Left lung (tissue), 4 donors: ENCODE measurements at regions not wholly inside any gene's neighbourhood (a gene's known extent, or its start where the extent isn't known, plus 50 kb on each side); places are given as distances from the start of the nearest gene placed in this dataset.

Experiments
- ATAC-seq: fragments of 200-7000 bp; cut with Tn5 transposase; one replicate; pipeline ENCODE4 v1.9.1; 2020; ENCODE audit warnings: moderate library complexity
- DNase-seq, 4 donors: peaks; one replicate each; pipeline ENCODE4 v3.0.0-alpha.2; 2013 to 2020
- H3K27ac ChIP-seq, 2 donors: fragments of 200-600 bp; sonication (generic) in 1 of 2; one replicate each; pipeline versions ENCODE4 v1.5.0 to v1.8.0; 2020 to 2021
- H3K27me3 ChIP-seq, 2 donors: fragments of 200-600 bp; sonication (generic) in 1 of 2; one replicate each; pipeline versions ENCODE4 v1.5.0 to v1.8.0; 2020 to 2021
- H3K36me3 ChIP-seq, 2 donors: fragments of 200-600 bp; sonication (generic) in 1 of 2; one replicate each; pipeline versions ENCODE4 v1.5.0 to v1.8.0; 2020 to 2021
- H3K4me1 ChIP-seq, 2 donors: fragments of 200-600 bp; one replicate each; pipeline ENCODE4 v1.8.0; 2021
- H3K4me3 ChIP-seq, 2 donors: fragments of 200-600 bp; sonication (generic) in 1 of 2; one replicate each; pipeline versions ENCODE4 v1.5.0 to v1.8.0; 2020 to 2021; ENCODE audit warnings: mild to moderate bottlenecking in 1 of 2
- H3K9me3 ChIP-seq, 2 donors: fragments of 200-600 bp; sonication (generic) in 1 of 2; one replicate each; pipeline versions ENCODE4 v1.5.0 to v1.8.0; 2020 to 2021
- CTCF ChIP-seq, 2 donors: fragments of 200-600 bp; sonication (generic) in 1 of 2; IDR thresholded peaks; one replicate each; pipeline versions ENCODE4 v1.5.0 to v1.8.0; 2021; ENCODE audit warnings: antibody characterized with exemption in 2 of 2
- intact Hi-C, 2 donors: fragments of 100-400 bp; cut with DNase I; formaldehyde crosslinking; loops; one replicate each; pipeline versions ENCODE4 v1.11.2 to v1.14.2; 2022
- donor health status: DM: no; HTN: yes; CAD: no.
- donor health status: DM: no; HTN: no; CAD: no.

GRCh38 chr1:232470711-232471110 is 159.2 kb downstream of the SIPA1L2 start:
- no peak for ATAC-seq
- DNase-seq = no peak
- intact Hi-C loops = no loop called here
- no peaks in the 10 kb centered on the region for H3K9me3 ChIP-seq
- no peak overlapping the region for H3K27ac ChIP-seq
- peaks cover 0 to 36% of the 10 kb centered on the region in 2 donors for H3K36me3 ChIP-seq
- no peak overlapping the region for H3K4me3 ChIP-seq
- H3K4me1 ChIP-seq = no peaks in the 10 kb centered on the region
- H3K27me3 ChIP-seq = no peaks in the 10 kb centered on the region
- TF ChIP-seq CTCF (IDR thresholded peaks at IDR 0.05) = no peak

- DNase-seq (no peak), ATAC-seq (no peak)
- TF ChIP-seq CTCF (IDR thresholded peaks at IDR 0.05) = no peak
- H3K4me3 ChIP-seq = no peak overlapping the region
- no peaks in the 10 kb centered on the region for H3K9me3 ChIP-seq
- H3K27me3 ChIP-seq = no peaks in the 10 kb centered on the region
- intact Hi-C loops = no loop called here
- no peak overlapping the region for H3K27ac ChIP-seq
- H3K36me3 ChIP-seq = peaks cover 0 to 50% of the 10 kb centered on the region in 2 donors
- no peaks in the 10 kb centered on the region for H3K4me1 ChIP-seq
Observed at GRCh38 chr1:232468249-232468648, 161.7 kb downstream of the SIPA1L2 start.

GRCh38 chr1:232467073-232467760 is 162.7 kb downstream of the SIPA1L2 start:
- intact Hi-C loops = no loop called here
- no peaks in the 10 kb centered on the region for H3K27me3 ChIP-seq
- peaks cover 0 to 54% of the 10 kb centered on the region in 2 donors for H3K36me3 ChIP-seq
- no peaks in the 10 kb centered on the region for H3K4me1 ChIP-seq
- DNase-seq (no peak), ATAC-seq (no peak)
- no peak overlapping the region for H3K4me3 ChIP-seq
- TF ChIP-seq CTCF (IDR thresholded peaks at IDR 0.05) = no peak
- no peaks in the 10 kb centered on the region for H3K9me3 ChIP-seq
- H3K27ac ChIP-seq = no peak overlapping the region

GRCh38 chr1:232464325-232464724 is 165.6 kb downstream of the SIPA1L2 start:
- intact Hi-C loops = no loop called here
- no peaks in the 10 kb centered on the region for H3K27me3 ChIP-seq
- no peak overlapping the region for H3K4me3 ChIP-seq
- H3K27ac ChIP-seq = no peak overlapping the region
- no peaks in the 10 kb centered on the region for H3K4me1 ChIP-seq
- DNase-seq = no peak
- no peak for ATAC-seq
- TF ChIP-seq CTCF (IDR thresholded peaks at IDR 0.05) = no peak
- H3K9me3 ChIP-seq = no peaks in the 10 kb centered on the region
- H3K36me3 ChIP-seq = peaks cover 0 to 51% of the 10 kb centered on the region in 2 donors

- no peak for ATAC-seq
- H3K4me1 ChIP-seq = no peaks in the 10 kb centered on the region
- no peaks in the 10 kb centered on the region for H3K9me3 ChIP-seq
- intact Hi-C loops = no loop called here
- peaks cover 0 to 52% of the 10 kb centered on the region in 2 donors for H3K36me3 ChIP-seq
- no peak overlapping the region for H3K4me3 ChIP-seq
- no peak overlapping the region for H3K27ac ChIP-seq
- H3K27me3 ChIP-seq = no peaks in the 10 kb centered on the region
- TF ChIP-seq CTCF (IDR thresholded peaks at IDR 0.05) = no peak
- DNase-seq = no peak
Observed at GRCh38 chr1:232463225-232463624, 166.7 kb downstream of the SIPA1L2 start.
